ENCODE measurements at regions not wholly inside any gene's neighbourhood (a gene's known extent, or its start where the extent isn't known, plus 50 kb on each side); places are given as distances from the start of the nearest gene placed in this dataset.

GRCh38 chr4:108219998-108220397 lies 51.3 kb upstream of the LEF1 start:
- no peak for TF ChIP-seq FOXM1 (IDR thresholded peaks at IDR 0.05; ENCODE audit: borderline replicate concordance)
- TF ChIP-seq, protein P1, sequence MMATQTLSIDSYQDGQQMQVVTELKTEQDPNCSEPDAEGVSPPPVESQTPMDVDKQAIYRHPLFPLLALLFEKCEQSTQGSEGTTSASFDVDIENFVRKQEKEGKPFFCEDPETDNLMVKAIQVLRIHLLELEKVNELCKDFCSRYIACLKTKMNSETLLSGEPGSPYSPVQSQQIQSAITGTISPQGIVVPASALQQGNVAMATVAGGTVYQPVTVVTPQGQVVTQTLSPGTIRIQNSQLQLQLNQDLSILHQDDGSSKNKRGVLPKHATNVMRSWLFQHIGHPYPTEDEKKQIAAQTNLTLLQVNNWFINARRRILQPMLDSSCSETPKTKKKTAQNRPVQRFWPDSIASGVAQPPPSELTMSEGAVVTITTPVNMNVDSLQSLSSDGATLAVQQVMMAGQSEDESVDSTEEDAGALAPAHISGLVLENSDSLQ (IDR thresholded peaks at IDR 0.05) = no peak
- TF ChIP-seq ZNF384 (IDR thresholded peaks at IDR 0.05) = no peak
- TF ChIP-seq BHLHE40 (IDR thresholded peaks at IDR 0.05; ENCODE audit: borderline replicate concordance) = no peak
- TF ChIP-seq SP1 (IDR thresholded peaks at IDR 0.05) = no peak
- TF ChIP-seq FOXK2 (IDR thresholded peaks at IDR 0.05) = no peak
- TF ChIP-seq ARNT (IDR thresholded peaks at IDR 0.05) = no peak
- no peak for TF ChIP-seq NFRKB (IDR thresholded peaks at IDR 0.05)
- no peak for TF ChIP-seq SUZ12 (IDR thresholded peaks at IDR 0.05)
- TF ChIP-seq LEF1 (IDR thresholded peaks at IDR 0.05; ENCODE audit: borderline replicate concordance) = no peak
- no peak for TF ChIP-seq FOXA1 (IDR thresholded peaks at IDR 0.05)
